ENCODE measurements at regions not wholly inside any gene's neighbourhood (a gene's known extent, or its start where the extent isn't known, plus 50 kb on each side); places are given as distances from the start of the nearest gene placed in this dataset.

DNA sequence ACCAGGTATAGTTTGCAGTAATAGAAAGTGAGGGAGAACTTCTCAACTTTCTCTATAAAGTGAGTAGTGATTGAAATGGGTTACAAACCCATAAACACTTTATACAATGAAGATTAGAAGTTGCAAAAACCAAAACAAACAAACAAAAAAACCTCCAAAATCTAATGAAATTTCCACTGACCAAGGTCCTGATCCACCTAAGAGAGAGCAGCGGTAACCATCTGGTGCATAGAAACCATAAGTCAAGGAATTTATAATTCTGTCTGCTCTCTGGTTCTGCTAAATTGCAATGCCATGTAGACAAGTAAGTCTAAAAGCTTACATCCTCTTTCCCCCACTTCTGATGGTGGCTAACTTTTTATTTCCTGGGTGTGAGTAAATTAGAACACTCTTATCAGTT, 463.4 kb downstream of the EFNB2 start:
- no peak for TF ChIP-seq EZH2 (IDR thresholded peaks at IDR 0.05; ENCODE audit: low read length, missing control alignments)
- TF ChIP-seq, protein P1, sequence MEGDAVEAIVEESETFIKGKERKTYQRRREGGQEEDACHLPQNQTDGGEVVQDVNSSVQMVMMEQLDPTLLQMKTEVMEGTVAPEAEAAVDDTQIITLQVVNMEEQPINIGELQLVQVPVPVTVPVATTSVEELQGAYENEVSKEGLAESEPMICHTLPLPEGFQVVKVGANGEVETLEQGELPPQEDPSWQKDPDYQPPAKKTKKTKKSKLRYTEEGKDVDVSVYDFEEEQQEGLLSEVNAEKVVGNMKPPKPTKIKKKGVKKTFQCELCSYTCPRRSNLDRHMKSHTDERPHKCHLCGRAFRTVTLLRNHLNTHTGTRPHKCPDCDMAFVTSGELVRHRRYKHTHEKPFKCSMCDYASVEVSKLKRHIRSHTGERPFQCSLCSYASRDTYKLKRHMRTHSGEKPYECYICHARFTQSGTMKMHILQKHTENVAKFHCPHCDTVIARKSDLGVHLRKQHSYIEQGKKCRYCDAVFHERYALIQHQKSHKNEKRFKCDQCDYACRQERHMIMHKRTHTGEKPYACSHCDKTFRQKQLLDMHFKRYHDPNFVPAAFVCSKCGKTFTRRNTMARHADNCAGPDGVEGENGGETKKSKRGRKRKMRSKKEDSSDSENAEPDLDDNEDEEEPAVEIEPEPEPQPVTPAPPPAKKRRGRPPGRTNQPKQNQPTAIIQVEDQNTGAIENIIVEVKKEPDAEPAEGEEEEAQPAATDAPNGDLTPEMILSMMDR (conservative IDR thresholded peaks at IDR 0.05 in 1 of 2, IDR thresholded peaks at IDR 0.05 in 1 of 2; ENCODE audit: low read depth in 1 of 2, low read length in 2 of 2), result no peak
